GM12865 (cell line): ENCODE measurements at regions not wholly inside any gene's neighbourhood (a gene's known extent, or its start where the extent isn't known, plus 50 kb on each side); places are given as distances from the start of the nearest gene placed in this dataset.

Experiments
- DNase-seq: peaks from one replicate; pipeline ENCODE4 v3.0.0; 2010; ENCODE audit warnings: low read depth
- H3K4me3 ChIP-seq: 2 replicates; pipeline ENCODE4 v1.5.1; 2011; ENCODE audit warnings: mild to moderate bottlenecking, low read depth, low read length, control low read depth
- TF ChIP-seq, protein P1 (sequence below): IDR thresholded peaks from 2 replicates; pipeline ENCODE4 v1.5.1; 2011; ENCODE audit warnings: low read length, control low read depth, low read depth, inconsistent platforms; ENCODE audit not compliant: insufficient read depth; ENCODE audit errors: missing control alignments

DNA sequence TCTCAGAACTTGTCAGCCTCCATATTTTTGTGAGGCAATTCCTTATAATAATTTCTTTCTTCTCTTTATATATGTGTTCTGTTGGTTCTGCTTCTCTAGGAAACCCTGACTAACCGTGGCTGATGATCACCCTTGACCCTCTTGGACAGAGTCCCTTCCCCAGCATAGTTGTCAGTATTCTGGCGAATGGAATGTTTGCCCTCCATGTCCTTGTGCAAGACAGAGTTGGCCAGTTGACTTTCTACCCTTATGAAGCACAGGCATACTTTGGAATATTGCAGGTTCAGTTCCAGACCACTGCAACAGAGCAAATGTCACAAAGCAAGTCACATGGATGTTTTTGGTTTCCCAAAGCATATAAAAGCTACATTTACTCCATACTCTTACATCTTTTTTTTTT is 297.7 kb upstream of the SHH start:
- no peak for DNase-seq
- TF ChIP-seq, protein P1, sequence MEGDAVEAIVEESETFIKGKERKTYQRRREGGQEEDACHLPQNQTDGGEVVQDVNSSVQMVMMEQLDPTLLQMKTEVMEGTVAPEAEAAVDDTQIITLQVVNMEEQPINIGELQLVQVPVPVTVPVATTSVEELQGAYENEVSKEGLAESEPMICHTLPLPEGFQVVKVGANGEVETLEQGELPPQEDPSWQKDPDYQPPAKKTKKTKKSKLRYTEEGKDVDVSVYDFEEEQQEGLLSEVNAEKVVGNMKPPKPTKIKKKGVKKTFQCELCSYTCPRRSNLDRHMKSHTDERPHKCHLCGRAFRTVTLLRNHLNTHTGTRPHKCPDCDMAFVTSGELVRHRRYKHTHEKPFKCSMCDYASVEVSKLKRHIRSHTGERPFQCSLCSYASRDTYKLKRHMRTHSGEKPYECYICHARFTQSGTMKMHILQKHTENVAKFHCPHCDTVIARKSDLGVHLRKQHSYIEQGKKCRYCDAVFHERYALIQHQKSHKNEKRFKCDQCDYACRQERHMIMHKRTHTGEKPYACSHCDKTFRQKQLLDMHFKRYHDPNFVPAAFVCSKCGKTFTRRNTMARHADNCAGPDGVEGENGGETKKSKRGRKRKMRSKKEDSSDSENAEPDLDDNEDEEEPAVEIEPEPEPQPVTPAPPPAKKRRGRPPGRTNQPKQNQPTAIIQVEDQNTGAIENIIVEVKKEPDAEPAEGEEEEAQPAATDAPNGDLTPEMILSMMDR, result no peak
- H3K4me3 ChIP-seq, result no peak overlapping the region

DNA sequence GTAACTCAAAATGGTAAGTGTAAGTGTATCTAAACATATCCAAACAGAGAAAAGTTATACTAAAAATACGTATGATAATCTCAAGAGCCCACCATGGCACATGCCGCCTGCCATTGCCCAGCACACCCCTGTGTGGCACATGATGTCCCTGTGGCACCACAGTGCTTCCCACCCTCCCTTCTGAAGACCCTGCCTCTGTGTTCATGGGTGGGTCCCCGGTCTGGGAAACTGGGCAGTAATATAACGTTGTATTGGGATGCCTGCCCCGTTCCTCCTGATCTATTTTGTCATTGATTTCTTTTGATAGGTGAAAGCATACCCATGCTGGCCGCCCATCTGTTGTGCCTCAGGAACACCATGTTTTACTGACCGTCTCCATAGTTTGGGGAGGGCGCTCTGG is 296.8 kb upstream of the SHH start:
- no peak for DNase-seq
- TF ChIP-seq, protein P1, result no peak
- H3K4me3 ChIP-seq, result no peak overlapping the region

DNA sequence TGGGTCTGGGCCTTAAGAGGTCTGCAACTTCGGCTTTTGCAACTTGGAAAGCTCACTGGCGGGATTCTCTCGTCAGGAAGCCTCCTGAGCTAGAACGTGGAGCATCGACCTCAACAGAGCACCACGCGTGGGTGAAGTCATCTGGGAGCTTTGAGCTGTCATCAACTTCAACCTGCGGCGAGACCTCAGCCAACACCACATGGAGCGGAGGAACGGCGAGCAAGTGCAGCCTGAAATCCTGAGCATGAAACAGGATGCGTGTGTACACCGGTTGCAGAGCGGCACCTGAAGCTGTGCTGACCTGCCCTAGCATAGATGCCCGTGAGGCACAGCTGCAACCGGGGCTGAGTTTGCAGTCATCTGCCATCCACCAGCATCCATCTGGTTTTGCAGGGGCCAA is 295.7 kb upstream of the SHH start:
- TF ChIP-seq, protein P1, result no peak
- no peak for DNase-seq
- H3K4me3 ChIP-seq, result no peak overlapping the region

DNA sequence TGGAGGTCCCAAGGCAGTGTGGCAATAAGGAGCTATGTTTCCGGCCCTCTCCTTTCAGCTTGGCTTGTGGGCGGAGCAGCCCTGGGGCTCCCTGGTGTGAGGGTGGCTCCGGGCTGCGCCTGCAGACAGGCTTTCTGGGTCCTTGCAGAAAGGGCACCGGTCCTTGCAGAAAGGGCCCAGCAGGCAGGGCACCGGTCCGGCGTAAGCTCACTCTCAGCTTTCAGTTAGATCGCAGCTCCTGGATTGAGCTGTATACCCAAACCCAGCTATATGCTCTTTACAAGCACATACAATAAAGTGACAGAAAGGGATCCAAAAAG is 293.8 kb upstream of the SHH start:
- DNase-seq, result no peak
- H3K4me3 ChIP-seq, result no peak overlapping the region
- TF ChIP-seq, protein P1, result no peak

DNA sequence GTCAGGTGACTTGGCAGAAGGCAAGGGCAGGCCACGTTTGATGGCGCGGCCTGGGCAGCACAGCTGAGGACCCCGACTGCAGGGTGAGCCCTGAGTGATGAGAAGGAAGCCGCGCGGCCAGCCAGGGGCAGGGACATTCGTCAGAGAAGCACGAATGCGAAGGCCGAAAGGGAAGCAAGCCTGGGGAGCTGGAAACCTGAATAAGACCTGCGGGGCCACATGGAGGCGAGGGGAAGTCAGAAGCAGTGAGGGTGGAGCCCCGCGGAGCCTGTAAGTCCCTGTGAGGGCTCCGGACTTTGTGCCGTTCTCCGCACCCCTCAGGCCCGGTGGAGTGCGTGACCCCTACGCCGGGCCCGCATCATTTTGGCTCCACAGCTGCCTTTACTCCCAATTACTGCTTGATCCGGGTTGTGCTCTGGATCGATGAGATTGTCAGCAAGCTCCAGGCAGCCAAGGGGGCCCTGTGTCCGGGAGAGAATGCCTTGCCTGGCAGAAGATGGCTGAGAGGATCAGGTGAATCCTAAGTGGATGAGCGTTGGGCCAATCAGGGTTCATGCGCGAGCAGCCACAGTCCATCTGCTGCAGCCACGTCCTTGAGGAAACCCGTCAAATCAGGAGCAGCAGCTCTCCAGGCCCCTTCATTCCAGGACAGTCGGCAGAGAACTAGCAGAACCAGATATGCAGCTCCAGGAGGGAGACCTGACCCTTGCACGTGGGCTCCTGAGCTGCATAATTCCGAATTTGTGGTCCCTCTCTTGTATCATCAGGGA is 293.3 kb upstream of the SHH start:
- no peak for DNase-seq

DNA sequence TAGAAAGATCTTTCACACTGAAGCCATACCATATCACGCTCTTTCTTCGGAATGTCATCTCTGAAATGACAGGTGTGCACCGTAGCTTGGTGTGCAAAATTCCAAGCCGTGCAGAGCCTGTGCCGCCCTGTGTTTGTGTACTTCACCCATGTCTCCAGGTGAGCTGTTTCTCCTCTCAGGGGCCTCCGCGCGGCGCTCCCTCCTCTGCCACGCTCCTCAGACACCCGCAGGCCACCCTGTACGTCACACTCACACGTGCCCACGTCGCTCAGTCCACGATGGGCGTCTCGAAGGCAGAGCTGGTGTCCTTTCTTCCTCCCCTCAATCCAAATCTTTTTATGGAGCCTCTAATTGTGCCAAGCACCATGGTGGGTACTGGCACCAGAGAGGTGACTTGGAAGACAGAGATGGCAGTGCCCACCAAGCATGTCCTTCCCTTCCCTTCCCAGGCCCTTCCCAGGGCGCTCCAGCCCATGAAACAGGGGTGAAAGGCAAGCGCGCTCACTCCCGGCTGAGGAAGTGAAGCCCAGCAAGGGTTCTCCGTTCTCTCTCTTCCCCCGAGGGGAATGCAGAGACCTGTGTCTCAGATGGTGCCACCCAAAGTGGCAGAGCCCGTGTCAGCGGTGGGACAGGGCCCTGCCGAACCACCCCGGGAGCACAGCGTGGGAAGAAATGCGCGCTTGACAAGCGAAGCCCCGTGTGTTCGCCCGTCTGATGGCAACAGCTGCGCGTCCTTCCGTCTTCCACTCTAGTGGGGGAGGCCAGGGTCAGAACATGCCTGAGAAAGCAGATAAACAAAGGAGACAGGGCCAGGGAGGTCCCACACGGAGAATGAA is 292.5 kb upstream of the SHH start:
- H3K4me3 ChIP-seq, result no peak overlapping the region
- TF ChIP-seq, protein P1, result no peak
- DNase-seq, result no peak

More for the DNA sequence above, 293.3 kb upstream of the SHH start:
- TF ChIP-seq, protein P1, result no peak
- no peak overlapping the region for H3K4me3 ChIP-seq
